Activated naive CD4-positive, alpha-beta T cell treated with Interleukin-2 at 50 U/mL for 16 hours (primary cell): ENCODE measurements at regions not wholly inside any gene's neighbourhood (a gene's known extent, or its start where the extent isn't known, plus 50 kb on each side); places are given as distances from the start of the nearest gene placed in this dataset.

Experiments
- DNase-seq: peaks from one replicate; pipeline ENCODE4 v3.0.0-alpha.2; 2020

DNA sequence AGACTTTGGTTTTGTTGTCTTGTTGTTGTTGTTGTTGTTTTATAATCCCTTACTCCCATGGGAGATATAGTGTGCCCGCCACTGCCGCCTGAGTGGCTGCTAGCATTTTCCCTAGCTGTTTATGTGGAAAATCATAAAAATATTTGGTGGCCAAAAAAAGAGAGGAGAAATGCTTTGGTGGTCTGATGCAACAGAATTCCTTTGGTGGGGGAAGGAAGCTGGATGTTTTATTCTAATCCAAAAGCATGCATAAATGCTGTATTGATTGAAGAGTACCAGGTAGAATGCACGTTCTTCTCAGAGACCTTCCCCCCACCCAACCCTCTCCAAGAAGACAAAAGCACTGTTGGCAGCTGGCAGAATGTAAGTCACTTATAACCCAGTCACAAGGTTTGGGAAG lies 93.2 kb downstream of the C17orf67 start:
- DNase-seq = no peak
